HAP-1 (cell line): ENCODE measurements at regions not wholly inside any gene's neighbourhood (a gene's known extent, or its start where the extent isn't known, plus 50 kb on each side); places are given as distances from the start of the nearest gene placed in this dataset.

ENCODE experiments used
- DNase-seq, 2 experiments: peaks; one replicate each; pipeline ENCODE4 v3.0.0-alpha.2; 2016 to 2020; ENCODE audit warnings: low spot score in 2 of 2
- H3K27me3 ChIP-seq: fragments of 250-450 bp; sonication (Bioruptor Pico); 2 replicates; pipeline ENCODE4 v1.5.1; 2020; ENCODE audit warnings: low read depth, mild to moderate bottlenecking, moderate library complexity
- H3K36me3 ChIP-seq: fragments of 250-450 bp; sonication (Bioruptor Pico); replicated peaks from 2 replicates; pipeline ENCODE4 v1.5.1; 2020; ENCODE audit warnings: mild to moderate bottlenecking
- H3K4me1 ChIP-seq: fragments of 250-450 bp; sonication (Bioruptor Pico); 2 replicates; pipeline ENCODE4 v1.5.1; 2020; ENCODE audit warnings: mild to moderate bottlenecking
- H3K4me3 ChIP-seq: fragments of 250-450 bp; sonication (Bioruptor Pico); 2 replicates; pipeline ENCODE4 v1.5.1; 2020; ENCODE audit warnings: mild to moderate bottlenecking, moderate library complexity
- H3K9me3 ChIP-seq: fragments of 250-450 bp; sonication (Bioruptor Pico); 2 replicates; pipeline ENCODE4 v1.5.1; 2020; ENCODE audit warnings: mild to moderate bottlenecking, moderate library complexity
- in situ Hi-C: fragments of 300-500 bp; cut with MboI; formaldehyde crosslinking; loops from 3 replicates; pipeline ENCODE4 v1.14.3; 2020; ENCODE audit warnings: low sequenced_read_pairs, inconsistent platforms, mixed read lengths

- Histone ChIP-seq H3K9me3 (no peaks in the 10 kb centered on the region), H3K4me3 (no peak overlapping the region), H3K36me3 (no peaks in the 10 kb centered on the region), H3K27me3 (no peaks in the 10 kb centered on the region), H3K4me1 (no peaks in the 10 kb centered on the region)
- DNase-seq: no peak
- in situ Hi-C loops: no loop called here
These were observed 251.7 kb upstream of the NOVA1 start for GRCh38 chr14:26849514-26849913.

- H3K4me1 ChIP-seq: no peaks in the 10 kb centered on the region
- in situ Hi-C loops: no loop called here
- H3K9me3 ChIP-seq: no peaks in the 10 kb centered on the region
- no peaks in the 10 kb centered on the region for H3K36me3 ChIP-seq
- no peak overlapping the region for H3K4me3 ChIP-seq
- H3K27me3 ChIP-seq: no peaks in the 10 kb centered on the region; the same call in 1 of the 2 replicates
- DNase-seq: no peak
These were observed 254.0 kb upstream of the NOVA1 start for GRCh38 chr14:26851793-26852192.

- H3K4me1 ChIP-seq: no peaks in the 10 kb centered on the region
- no peak overlapping the region for H3K4me3 ChIP-seq
- no peak for DNase-seq
- in situ Hi-C loops: no loop called here
- no peaks in the 10 kb centered on the region for H3K9me3 ChIP-seq
- no peaks in the 10 kb centered on the region for H3K36me3 ChIP-seq
- no peaks in the 10 kb centered on the region; the same call in 1 of the 2 replicates for H3K27me3 ChIP-seq
These were observed 257.4 kb upstream of the NOVA1 start for GRCh38 chr14:26855077-26855753.

- DNase-seq: no peak
- H3K9me3 ChIP-seq: no peaks in the 10 kb centered on the region
- in situ Hi-C loops: no loop called here
These were observed 259.2 kb upstream of the NOVA1 start for GRCh38 chr14:26856876-26857518.

GRCh38 chr14:26859483-26859882 lies 261.6 kb upstream of the NOVA1 start:
- Histone ChIP-seq H3K9me3 (no peaks in the 10 kb centered on the region), H3K27me3 (no peaks in the 10 kb centered on the region; the same call in 1 of the 2 replicates), H3K36me3 (no peaks in the 10 kb centered on the region), H3K4me3 (no peak overlapping the region), H3K4me1 (no peaks in the 10 kb centered on the region)
- in situ Hi-C loops: no loop called here
- DNase-seq: no peak

More at GRCh38 chr14:26856876-26857518, 259.2 kb upstream of the NOVA1 start:
- H3K36me3 ChIP-seq: no peaks in the 10 kb centered on the region
- no peaks in the 10 kb centered on the region for H3K4me1 ChIP-seq
- no peaks in the 10 kb centered on the region; the same call in 1 of the 2 replicates for H3K27me3 ChIP-seq
- no peak overlapping the region for H3K4me3 ChIP-seq

- in situ Hi-C loops: no loop called here
- H3K9me3 ChIP-seq: no peaks in the 10 kb centered on the region
- H3K36me3 ChIP-seq: no peaks in the 10 kb centered on the region
- H3K4me1 ChIP-seq: no peaks in the 10 kb centered on the region
- DNase-seq: no peak
- H3K4me3 ChIP-seq: no peak overlapping the region
- H3K27me3 ChIP-seq: no peaks in the 10 kb centered on the region; the same call in 1 of the 2 replicates
These were observed 262.3 kb upstream of the NOVA1 start for GRCh38 chr14:26860111-26860510.

- Histone ChIP-seq H3K4me3 (no peak overlapping the region), H3K36me3 (no peaks in the 10 kb centered on the region), H3K9me3 (no peaks in the 10 kb centered on the region), H3K4me1 (no peaks in the 10 kb centered on the region), H3K27me3 (no peaks in the 10 kb centered on the region)
- in situ Hi-C loops: no loop called here
- DNase-seq: no peak
These were observed 265.9 kb upstream of the NOVA1 start for GRCh38 chr14:26863736-26864135.

GRCh38 chr14:26866721-26867120 lies 268.9 kb upstream of the NOVA1 start:
- Histone ChIP-seq H3K9me3 (no peaks in the 10 kb centered on the region), H3K36me3 (no peaks in the 10 kb centered on the region), H3K27me3 (no peaks in the 10 kb centered on the region), H3K4me3 (no peak overlapping the region), H3K4me1 (no peaks in the 10 kb centered on the region)
- in situ Hi-C loops: no loop called here
- no peak for DNase-seq

GRCh38 chr14:26867171-26867757 lies 269.4 kb upstream of the NOVA1 start:
- H3K36me3 ChIP-seq: no peaks in the 10 kb centered on the region
- no peaks in the 10 kb centered on the region for H3K27me3 ChIP-seq
- no peaks in the 10 kb centered on the region for H3K9me3 ChIP-seq
- H3K4me1 ChIP-seq: no peaks in the 10 kb centered on the region
- in situ Hi-C loops: no loop called here
- no peak overlapping the region for H3K4me3 ChIP-seq
- DNase-seq: no peak

- H3K27me3 ChIP-seq: no peaks in the 10 kb centered on the region
- no peak for DNase-seq
- no peaks in the 10 kb centered on the region for H3K36me3 ChIP-seq
- no peaks in the 10 kb centered on the region for H3K4me1 ChIP-seq
- no peaks in the 10 kb centered on the region for H3K9me3 ChIP-seq
- no peak overlapping the region for H3K4me3 ChIP-seq
- in situ Hi-C loops: no loop called here
These were observed 272.3 kb upstream of the NOVA1 start for GRCh38 chr14:26870096-26870495.

GRCh38 chr14:26870722-26871617 lies 273.1 kb upstream of the NOVA1 start:
- no peak for DNase-seq
- Histone ChIP-seq H3K36me3 (no peaks in the 10 kb centered on the region), H3K4me1 (no peaks in the 10 kb centered on the region), H3K4me3 (no peak overlapping the region), H3K9me3 (no peaks in the 10 kb centered on the region), H3K27me3 (no peaks in the 10 kb centered on the region)
- in situ Hi-C loops: no loop called here

GRCh38 chr14:26872515-26873361 lies 274.9 kb upstream of the NOVA1 start:
- Histone ChIP-seq H3K9me3 (no peaks in the 10 kb centered on the region), H3K27me3 (no peaks in the 10 kb centered on the region), H3K4me3 (no peak overlapping the region), H3K4me1 (no peaks in the 10 kb centered on the region), H3K36me3 (no peaks in the 10 kb centered on the region)
- in situ Hi-C loops: no loop called here
- DNase-seq: no peak

- no peaks in the 10 kb centered on the region for H3K9me3 ChIP-seq
- in situ Hi-C loops: no loop called here
- H3K36me3 ChIP-seq: no peaks in the 10 kb centered on the region
- no peaks in the 10 kb centered on the region for H3K4me1 ChIP-seq
- no peaks in the 10 kb centered on the region for H3K27me3 ChIP-seq
- H3K4me3 ChIP-seq: no peak overlapping the region
- no peak for DNase-seq
These were observed 275.6 kb upstream of the NOVA1 start for GRCh38 chr14:26873362-26873960.
